HepG2 (cell line): ENCODE measurements at regions not wholly inside any gene's neighbourhood (a gene's known extent, or its start where the extent isn't known, plus 50 kb on each side); places are given as distances from the start of the nearest gene placed in this dataset.

ENCODE experiments used
- CHD2 ChIP-seq: IDR thresholded peaks from 2 replicates; pipeline ENCODE4 v1.6.1; 2011; ENCODE audit warnings: low read depth, low read length, improper control_type of control experiment
- GATA4 ChIP-seq: sonication (generic); IDR thresholded peaks from 2 replicates; pipeline ENCODE4 v1.6.1; 2016; ENCODE audit warnings: antibody characterized with exemption, low read depth, borderline replicate concordance
- JARID2 ChIP-seq: sonication (generic); formaldehyde crosslinking; IDR thresholded peaks from 2 replicates; pipeline ENCODE4 v1.8.1; 2023; ENCODE audit warnings: missing genetic modification reagents, inconsistent platforms; ENCODE audit not compliant: insufficient replicate concordance
- JUN ChIP-seq: sonication (generic); formaldehyde crosslinking; IDR thresholded peaks from 2 replicates; pipeline ENCODE4 v1.4.0; 2020; ENCODE audit warnings: mild to moderate bottlenecking, missing genetic modification reagents
- JUND ChIP-seq: sonication (generic); formaldehyde crosslinking; IDR thresholded peaks from 2 replicates; pipeline ENCODE4 v1.8.0; 2022; ENCODE audit warnings: mild to moderate bottlenecking, missing genetic modification reagents
- POLR2A ChIP-seq, 2 experiments: IDR thresholded peaks; 2 replicates each; pipeline ENCODE4 v1.6.1; 2011; ENCODE audit warnings: low read depth in 2 of 2, low read length in 2 of 2, mild to moderate bottlenecking in 1 of 2, moderate library complexity in 1 of 2; ENCODE audit not compliant: insufficient read depth in 1 of 2
- TF ChIP-seq, protein P1 (sequence below): sonication (generic); IDR thresholded peaks from 2 replicates; pipeline ENCODE4 v1.6.1; 2016; ENCODE audit warnings: low read depth, borderline replicate concordance

DNA sequence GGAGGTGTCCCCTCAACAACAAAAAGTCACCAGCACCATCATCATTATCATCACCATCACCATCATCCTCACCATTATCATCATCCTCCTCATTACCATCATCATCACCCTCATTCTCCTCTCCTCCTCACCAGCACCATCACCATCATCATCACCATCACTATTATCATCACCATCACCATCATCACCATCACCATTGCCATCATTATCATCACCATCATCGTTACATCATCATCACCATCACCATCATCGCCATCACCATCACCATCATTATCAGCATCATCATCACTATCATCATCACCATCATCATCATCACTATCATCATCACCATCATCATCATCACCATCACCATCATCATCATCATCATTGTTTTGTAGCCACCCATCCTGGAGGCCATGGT lies 212.6 kb downstream of the MN1 start:
- no peak for TF ChIP-seq JUN (CRISPR knock-in tag)
- TF ChIP-seq, protein P1, sequence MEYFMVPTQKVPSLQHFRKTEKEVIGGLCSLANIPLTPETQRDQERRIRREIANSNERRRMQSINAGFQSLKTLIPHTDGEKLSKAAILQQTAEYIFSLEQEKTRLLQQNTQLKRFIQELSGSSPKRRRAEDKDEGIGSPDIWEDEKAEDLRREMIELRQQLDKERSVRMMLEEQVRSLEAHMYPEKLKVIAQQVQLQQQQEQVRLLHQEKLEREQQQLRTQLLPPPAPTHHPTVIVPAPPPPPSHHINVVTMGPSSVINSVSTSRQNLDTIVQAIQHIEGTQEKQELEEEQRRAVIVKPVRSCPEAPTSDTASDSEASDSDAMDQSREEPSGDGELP, result no peak
- no peak for TF ChIP-seq JUND
- no peak for TF ChIP-seq CHD2
- TF ChIP-seq JARID2 (CRISPR knock-in tag), result no peak
- TF ChIP-seq POLR2A (IDR thresholded peaks at IDR 0.05; ENCODE audit: insufficient read depth in 1 of 2, low read depth in 2 of 2, low read length in 2 of 2), result no peak
- TF ChIP-seq GATA4, result no peak
